ENCODE measurements at regions not wholly inside any gene's neighbourhood (a gene's known extent, or its start where the extent isn't known, plus 50 kb on each side); places are given as distances from the start of the nearest gene placed in this dataset.

DNA sequence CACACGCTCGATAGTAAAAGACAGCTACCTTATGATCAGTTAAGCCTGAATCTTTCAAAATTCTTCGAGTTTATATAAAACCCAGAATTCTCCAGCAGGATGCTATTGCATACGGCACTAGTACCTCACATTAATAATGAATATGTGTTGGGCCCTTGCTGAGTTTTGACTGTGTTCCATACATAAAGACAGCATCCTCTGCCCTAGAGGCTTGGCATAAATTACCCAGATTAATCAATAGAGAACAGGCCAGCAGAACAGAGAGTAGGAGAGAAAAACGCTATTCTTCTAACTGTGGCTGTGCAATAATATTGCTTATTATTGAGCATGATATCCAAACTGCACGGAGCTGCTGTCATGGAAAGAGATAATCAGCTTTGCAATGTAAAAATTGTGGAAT, 194.3 kb downstream of the SOX11 start:
- Histone ChIP-seq H3K14ac (ENCODE audit: insufficient read length) (no peak overlapping the region), H2BK5ac (ENCODE audit: low read depth, low read length) (no peak overlapping the region), H3K4me2 (ENCODE audit: insufficient read depth in 1 of 2, low read depth in 2 of 2, low read length in 2 of 2) (no peak overlapping the region; a peak in 1 of 4 replicates)
- no peak for TF ChIP-seq KDM5A (IDR thresholded peaks at IDR 0.05; ENCODE audit: low read length)
- TF ChIP-seq FOSL1 (IDR thresholded peaks at IDR 0.05; ENCODE audit: insufficient read depth, low read depth, low read length): no peak
- TF ChIP-seq POU5F1 (IDR thresholded peaks at IDR 0.05; ENCODE audit: low read depth, low read length): no peak
- TF ChIP-seq TAF7 (optimal IDR thresholded peaks at IDR 0.05; ENCODE audit: borderline replicate concordance, low read depth, low read length): no peak
- no peak for TF ChIP-seq ZNF274 (IDR thresholded peaks at IDR 0.05; ENCODE audit: borderline replicate concordance, extremely low read depth, low read length)
- TF ChIP-seq SIN3A (conservative IDR thresholded peaks at IDR 0.05 in 1 of 2, IDR thresholded peaks at IDR 0.05 in 1 of 2; ENCODE audit: low read depth in 1 of 2, low read length in 2 of 2): no peak
- no peak for TF ChIP-seq ASH2L (IDR thresholded peaks at IDR 0.05; ENCODE audit: low read length)
- TF ChIP-seq SUZ12 (IDR thresholded peaks at IDR 0.05; ENCODE audit: low read length): no peak
- TF ChIP-seq KDM4A (IDR thresholded peaks at IDR 0.05; ENCODE audit: low read depth, low read length, severe bottlenecking): no peak
- no peak for TF ChIP-seq EGR1 (IDR thresholded peaks at IDR 0.05; ENCODE audit: borderline replicate concordance, low read depth, low read length)
- no peak for TF ChIP-seq SP4 (IDR thresholded peaks at IDR 0.05; ENCODE audit: low read length)
- TF ChIP-seq PHF8 (conservative IDR thresholded peaks at IDR 0.05; ENCODE audit: low read depth, low read length): no peak
- TF ChIP-seq CEBPB (IDR thresholded peaks at IDR 0.05; ENCODE audit: low read depth, low read length): no peak
- TF ChIP-seq, protein P1, sequence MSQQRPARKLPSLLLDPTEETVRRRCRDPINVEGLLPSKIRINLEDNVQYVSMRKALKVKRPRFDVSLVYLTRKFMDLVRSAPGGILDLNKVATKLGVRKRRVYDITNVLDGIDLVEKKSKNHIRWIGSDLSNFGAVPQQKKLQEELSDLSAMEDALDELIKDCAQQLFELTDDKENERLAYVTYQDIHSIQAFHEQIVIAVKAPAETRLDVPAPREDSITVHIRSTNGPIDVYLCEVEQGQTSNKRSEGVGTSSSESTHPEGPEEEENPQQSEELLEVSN (IDR thresholded peaks at IDR 0.05): no peak

More for the DNA sequence above, 194.3 kb downstream of the SOX11 start:
- H4K5ac ChIP-seq (ENCODE audit: insufficient read length, low read depth, low read length): no peak overlapping the region
- H3K23me2 ChIP-seq (ENCODE audit: low read depth, low read length): no peaks in the 10 kb centered on the region
- H3K4me3 ChIP-seq (ENCODE audit: extremely low read depth in 1 of 4, insufficient read depth in 2 of 4, low read depth in 3 of 4, low read length in 4 of 4): no peak overlapping the region; a peak in 1 of 8 replicates
- H3K36me3 ChIP-seq (ENCODE audit: control insufficient read depth in 2 of 4, insufficient read depth in 4 of 4, low read length in 3 of 4): no peaks in the 10 kb centered on the region
- no peak overlapping the region for H4K8ac ChIP-seq (ENCODE audit: extremely low read depth, insufficient read depth, low read length)
- H2AFZ ChIP-seq (ENCODE audit: low read length): no peak overlapping the region
- H2BK15ac ChIP-seq (ENCODE audit: low read length): no peak overlapping the region
- peaks cover 0 to 14% (median 6%) of the 10 kb centered on the region in 4 experiments; a peak in 2 of 7 replicates for H3K4me1 ChIP-seq (replicated peaks in 1 of 4; ENCODE audit: control insufficient read depth in 3 of 4, insufficient read depth in 4 of 4, low read length in 3 of 4)
- no peak overlapping the region for H2BK20ac ChIP-seq (ENCODE audit: low read length)
- no peak overlapping the region for H3K23ac ChIP-seq (ENCODE audit: insufficient read length)
- no peak overlapping the region for H3K56ac ChIP-seq (replicated peaks; ENCODE audit: insufficient read length, low read depth, low read length)
- no peak overlapping the region for H2AK5ac ChIP-seq (ENCODE audit: low read depth, low read length)
- WGBS, 2 experiments (ENCODE audit: extremely low coverage in 1 of 2, insufficient coverage in 1 of 2, insufficient read length in 1 of 2, insufficient replicate concordance in 2 of 2, low coverage in 1 of 2, low lambda C conversion rate in 2 of 2, missing lambda C conversion rate in 1 of 2): 87% methylated on average over 6 of the region's 6 CpGs; no CpG with 5 or more reads in 1 of the 2 experiments
- H3K79me1 ChIP-seq (ENCODE audit: low read depth, low read length): no peaks in the 10 kb centered on the region
- H3K27me3 ChIP-seq (replicated peaks in 1 of 4; ENCODE audit: control insufficient read depth in 3 of 4, extremely low read depth in 1 of 4, insufficient read depth in 3 of 4, low read length in 3 of 4): no peaks in the 10 kb centered on the region
- no peaks in the 10 kb centered on the region for H4K20me1 ChIP-seq (replicated peaks in 1 of 2; ENCODE audit: control insufficient read depth in 1 of 2, insufficient read depth in 2 of 2, low read length in 2 of 2)
- H2BK120ac ChIP-seq (replicated peaks; ENCODE audit: low read depth, low read length): no peak overlapping the region
- FAIRE-seq (no peak), DNase-seq (ENCODE audit: low read depth in 1 of 2, low spot score in 2 of 2) (no peak)
- H2BK12ac ChIP-seq (ENCODE audit: low read depth, low read length): no peak overlapping the region
- no peak overlapping the region for H3K27ac ChIP-seq (ENCODE audit: low read depth, low read length)
- no peaks in the 10 kb centered on the region for H3K79me2 ChIP-seq (ENCODE audit: control insufficient read depth in 1 of 2, insufficient read depth in 2 of 2, low read length in 2 of 2)
- H4K91ac ChIP-seq (replicated peaks; ENCODE audit: insufficient read length, low read length): no peak overlapping the region
- H3K18ac ChIP-seq (ENCODE audit: extremely low read depth, low read length): no peak overlapping the region
- peaks cover 0 to 3% of the 10 kb centered on the region in 2 experiments; a peak in 1 of 4 replicates for H3K9me3 ChIP-seq (ENCODE audit: insufficient read depth in 2 of 2, low read depth in 1 of 2, low read length in 1 of 2)
- no peak overlapping the region for H3K4ac ChIP-seq (replicated peaks; ENCODE audit: insufficient read length, low read depth, low read length)
- H3K9ac ChIP-seq (replicated peaks in 1 of 4; ENCODE audit: extremely low read depth in 1 of 4, low read depth in 3 of 4, low read length in 3 of 4): no peak overlapping the region
- POLR2A ChIA-PET (ENCODE audit: partially characterized antibody): no interaction called here
- CTCF ChIA-PET (ENCODE audit: partially characterized antibody): interaction anchor here (0.6 to 2.2 kb wide), 6 partner anchors 10 to 469 kb away, joined by 3 to 7 read pairs (median 3); no protein-coding TSS in a partner anchor

Measured in H1 (cell line).